ENCODE measurements at regions not wholly inside any gene's neighbourhood (a gene's known extent, or its start where the extent isn't known, plus 50 kb on each side); places are given as distances from the start of the nearest gene placed in this dataset.

DNA sequence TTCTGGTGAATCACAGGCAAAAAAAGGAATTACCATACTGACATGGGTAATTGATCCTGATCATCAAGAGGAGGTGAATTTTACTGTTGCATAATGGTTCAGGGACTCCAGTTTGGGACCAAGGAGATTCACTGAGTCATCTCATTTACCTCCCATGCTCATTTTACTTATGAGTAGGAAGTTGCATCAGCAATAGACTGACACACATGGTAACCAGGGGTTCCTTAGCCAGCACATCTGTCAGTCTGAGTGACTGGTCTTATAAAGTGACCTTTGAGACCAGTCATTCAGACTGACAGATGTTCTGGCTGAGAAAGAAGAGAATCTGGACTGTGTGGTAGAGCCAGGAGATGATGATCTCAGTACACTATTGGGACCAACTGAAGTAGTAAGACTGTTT, 384.6 kb upstream of the CD180 start:
- intact Hi-C loops (cut with micrococcal nuclease), result no loop called here
- Mint-ChIP-seq H3K4me1 (no peaks in the 10 kb centered on the region), H3K9me3 (ENCODE audit: insufficient read depth) (no peaks in the 10 kb centered on the region), H3K27ac (no peak overlapping the region), H3K4me3 (no peak overlapping the region), H3K27me3 (peaks cover 6% of the 10 kb centered on the region)
- H3K4me3 ChIP-seq (ENCODE audit: control extremely low read depth in 1 of 5, extremely low read depth in 1 of 5, insufficient read depth in 1 of 5, low read depth in 2 of 5, low read length in 4 of 5), result no peak overlapping the region
- H3K36me3 ChIP-seq (replicated peaks in 1 of 2; ENCODE audit: control extremely low read depth in 1 of 2, control insufficient read depth in 1 of 2, extremely low read depth in 1 of 2, insufficient read depth in 2 of 2, low read length in 1 of 2), result no peaks in the 10 kb centered on the region
- H3K9ac ChIP-seq (ENCODE audit: low read length), result no peak overlapping the region
- H3K79me2 ChIP-seq (ENCODE audit: control insufficient read depth, insufficient read depth, low read length), result no peaks in the 10 kb centered on the region
- H3K27ac ChIP-seq (ENCODE audit: low read length in 2 of 2), result no peak overlapping the region
- ChIA-PET CTCF (no interaction called here), POLR2A (no interaction called here)
- no peaks in the 10 kb centered on the region for H3K27me3 ChIP-seq (replicated peaks in 1 of 4; ENCODE audit: control extremely low read depth in 1 of 4, control insufficient read depth in 3 of 4, insufficient read depth in 4 of 4, low read length in 3 of 4)
- TF ChIP-seq EZH2 (IDR thresholded peaks at IDR 0.05; ENCODE audit: borderline replicate concordance, insufficient read depth, low read depth, low read length, poor library complexity, severe bottlenecking), result no peak
- no peak overlapping the region for H3K4me2 ChIP-seq (replicated peaks; ENCODE audit: low read depth, low read length, poor library complexity, severe bottlenecking)
- ATAC-seq (ENCODE audit: low read depth) (no peak), DNase-seq (no peak)
- H3K4me1 ChIP-seq (ENCODE audit: control insufficient read depth in 2 of 2, insufficient read depth in 2 of 2, low read length in 2 of 2), result no peaks in the 10 kb centered on the region
- no peak overlapping the region for H2AFZ ChIP-seq (ENCODE audit: insufficient read depth, low read depth, low read length, poor library complexity, severe bottlenecking)
- H4K20me1 ChIP-seq (ENCODE audit: control insufficient read depth, insufficient read depth, low read length, poor library complexity, severe bottlenecking), result no peaks in the 10 kb centered on the region
- H3K9me3 ChIP-seq (ENCODE audit: control extremely low read depth in 1 of 3, control insufficient read depth in 2 of 3, insufficient read depth in 1 of 3, low read length in 2 of 3), result no peaks in the 10 kb centered on the region

DNA sequence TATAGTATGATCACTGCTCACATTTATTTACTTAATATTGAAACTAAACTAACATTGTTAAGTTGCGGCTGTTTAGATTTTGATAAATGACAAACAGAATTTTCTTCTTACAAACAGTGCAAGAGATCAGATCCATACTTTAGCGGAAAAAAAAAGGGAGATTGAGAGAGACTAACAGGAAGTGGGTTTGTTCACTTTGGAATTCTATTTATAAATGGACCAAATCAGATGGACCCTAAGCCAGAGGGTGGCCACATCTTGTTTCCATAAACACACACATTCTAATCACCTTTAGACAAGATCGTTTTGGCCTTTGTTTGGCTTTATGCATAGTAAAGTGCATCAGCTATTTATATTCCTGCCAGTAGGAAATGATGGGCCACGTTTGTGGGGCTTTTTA, 381.4 kb upstream of the CD180 start:
- no peak overlapping the region for H3K27ac Mint-ChIP-seq
- H3K4me1 Mint-ChIP-seq, result no peaks in the 10 kb centered on the region
- Histone ChIP-seq H3K36me3 (replicated peaks in 1 of 2; ENCODE audit: control extremely low read depth in 1 of 2, control insufficient read depth in 1 of 2, extremely low read depth in 1 of 2, insufficient read depth in 2 of 2, low read length in 1 of 2) (no peaks in the 10 kb centered on the region), H3K4me2 (replicated peaks; ENCODE audit: low read depth, low read length, poor library complexity, severe bottlenecking) (no peak overlapping the region), H3K9me3 (ENCODE audit: control extremely low read depth in 1 of 3, control insufficient read depth in 2 of 3, insufficient read depth in 1 of 3, low read length in 2 of 3) (peaks cover 0 to 7% (median 3%) of the 10 kb centered on the region in 3 donors), H3K4me1 (ENCODE audit: control insufficient read depth in 2 of 2, insufficient read depth in 2 of 2, low read length in 2 of 2) (no peaks in the 10 kb centered on the region), H3K9ac (ENCODE audit: low read length) (no peak overlapping the region), H3K27ac (ENCODE audit: low read length in 2 of 2) (no peak overlapping the region), H3K79me2 (ENCODE audit: control insufficient read depth, insufficient read depth, low read length) (no peaks in the 10 kb centered on the region), H3K27me3 (replicated peaks in 1 of 4; ENCODE audit: control extremely low read depth in 1 of 4, control insufficient read depth in 3 of 4, insufficient read depth in 4 of 4, low read length in 3 of 4) (no peaks in the 10 kb centered on the region), H3K4me3 (ENCODE audit: control extremely low read depth in 1 of 5, extremely low read depth in 1 of 5, insufficient read depth in 1 of 5, low read depth in 2 of 5, low read length in 4 of 5) (no peak overlapping the region), H2AFZ (ENCODE audit: insufficient read depth, low read depth, low read length, poor library complexity, severe bottlenecking) (no peak overlapping the region), H4K20me1 (ENCODE audit: control insufficient read depth, insufficient read depth, low read length, poor library complexity, severe bottlenecking) (no peaks in the 10 kb centered on the region)
- ChIA-PET CTCF (no interaction called here), POLR2A (no interaction called here)
- peaks cover 17% of the 10 kb centered on the region for H3K27me3 Mint-ChIP-seq
- no peak for ATAC-seq (ENCODE audit: low read depth)
- H3K4me3 Mint-ChIP-seq, result no peak overlapping the region
- WGBS (ENCODE audit: insufficient coverage), result no CpG with 5 or more reads among the region's 4 CpGs
- intact Hi-C loops (cut with micrococcal nuclease), result no loop called here
- H3K9me3 Mint-ChIP-seq (ENCODE audit: insufficient read depth), result peaks cover 7% of the 10 kb centered on the region
- no peak for TF ChIP-seq EZH2 (IDR thresholded peaks at IDR 0.05; ENCODE audit: borderline replicate concordance, insufficient read depth, low read depth, low read length, poor library complexity, severe bottlenecking)
- TF ChIP-seq, protein P1, sequence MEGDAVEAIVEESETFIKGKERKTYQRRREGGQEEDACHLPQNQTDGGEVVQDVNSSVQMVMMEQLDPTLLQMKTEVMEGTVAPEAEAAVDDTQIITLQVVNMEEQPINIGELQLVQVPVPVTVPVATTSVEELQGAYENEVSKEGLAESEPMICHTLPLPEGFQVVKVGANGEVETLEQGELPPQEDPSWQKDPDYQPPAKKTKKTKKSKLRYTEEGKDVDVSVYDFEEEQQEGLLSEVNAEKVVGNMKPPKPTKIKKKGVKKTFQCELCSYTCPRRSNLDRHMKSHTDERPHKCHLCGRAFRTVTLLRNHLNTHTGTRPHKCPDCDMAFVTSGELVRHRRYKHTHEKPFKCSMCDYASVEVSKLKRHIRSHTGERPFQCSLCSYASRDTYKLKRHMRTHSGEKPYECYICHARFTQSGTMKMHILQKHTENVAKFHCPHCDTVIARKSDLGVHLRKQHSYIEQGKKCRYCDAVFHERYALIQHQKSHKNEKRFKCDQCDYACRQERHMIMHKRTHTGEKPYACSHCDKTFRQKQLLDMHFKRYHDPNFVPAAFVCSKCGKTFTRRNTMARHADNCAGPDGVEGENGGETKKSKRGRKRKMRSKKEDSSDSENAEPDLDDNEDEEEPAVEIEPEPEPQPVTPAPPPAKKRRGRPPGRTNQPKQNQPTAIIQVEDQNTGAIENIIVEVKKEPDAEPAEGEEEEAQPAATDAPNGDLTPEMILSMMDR (IDR thresholded peaks at IDR 0.05), result no peak
- DNase-seq, result no peak

All from B cell (primary cell).